Activated CD4-positive, alpha-beta T cell treated with anti-CD3 and anti-CD28 coated beads, Interleukin-2, amount 10 ng/mL, durations not matched to agents 24 days and 14 days (primary cell): ENCODE measurements at regions not wholly inside any gene's neighbourhood (a gene's known extent, or its start where the extent isn't known, plus 50 kb on each side); places are given as distances from the start of the nearest gene placed in this dataset.

Experiments
- DNase-seq: peaks from one replicate; pipeline ENCODE4 v3.0.0; 2022
- H3K27ac Mint-ChIP-seq: one replicate; pipeline ENCODE4 v1.8.0; 2022; ENCODE audit warnings: mild to moderate bottlenecking, mixed read lengths
- H3K27me3 Mint-ChIP-seq: one replicate; pipeline ENCODE4 v1.8.0; 2022; ENCODE audit warnings: mixed read lengths
- H3K36me3 Mint-ChIP-seq: one replicate; pipeline ENCODE4 v1.8.0; 2022; ENCODE audit warnings: low read depth, mild to moderate bottlenecking, mixed read lengths
- H3K4me1 Mint-ChIP-seq: one replicate; pipeline ENCODE4 v1.8.0; 2021; ENCODE audit warnings: mixed read lengths
- H3K4me3 Mint-ChIP-seq: one replicate; pipeline ENCODE4 v1.8.0; 2022; ENCODE audit warnings: mild to moderate bottlenecking, moderate library complexity, mixed read lengths
- H3K9me3 Mint-ChIP-seq: one replicate; pipeline ENCODE4 v1.8.0; 2021; ENCODE audit warnings: mixed read lengths
- intact Hi-C: fragments of 100-400 bp; cut with micrococcal nuclease; formaldehyde crosslinking; loops from one replicate; pipeline ENCODE4 v1.15.1; 2023

- intact Hi-C loops, result no loop called here
- Mint-ChIP-seq H3K4me1 (no peaks in the 10 kb centered on the region), H3K27ac (no peak overlapping the region), H3K36me3 (no peaks in the 10 kb centered on the region), H3K27me3 (no peaks in the 10 kb centered on the region), H3K4me3 (no peak overlapping the region), H3K9me3 (no peaks in the 10 kb centered on the region)
- no peak for DNase-seq
These were observed 130.9 kb downstream of the COX7C start for GRCh38 chr5:86748538-86749105.

- Mint-ChIP-seq H3K27me3 (no peaks in the 10 kb centered on the region), H3K9me3 (no peaks in the 10 kb centered on the region), H3K36me3 (no peaks in the 10 kb centered on the region), H3K27ac (no peak overlapping the region), H3K4me3 (no peak overlapping the region), H3K4me1 (no peaks in the 10 kb centered on the region)
- no peak for DNase-seq
- intact Hi-C loops, result no loop called here
These were observed 132.1 kb downstream of the COX7C start for GRCh38 chr5:86749841-86750240.

- Mint-ChIP-seq H3K27me3 (no peaks in the 10 kb centered on the region), H3K4me1 (no peaks in the 10 kb centered on the region), H3K36me3 (no peaks in the 10 kb centered on the region), H3K4me3 (no peak overlapping the region), H3K27ac (no peak overlapping the region), H3K9me3 (no peaks in the 10 kb centered on the region)
- intact Hi-C loops, result no loop called here
- no peak for DNase-seq
These were observed 139.1 kb downstream of the COX7C start for GRCh38 chr5:86756839-86757238.

- intact Hi-C loops, result no loop called here
- Mint-ChIP-seq H3K36me3 (no peaks in the 10 kb centered on the region), H3K27me3 (no peaks in the 10 kb centered on the region), H3K4me3 (no peak overlapping the region), H3K9me3 (no peaks in the 10 kb centered on the region), H3K4me1 (no peaks in the 10 kb centered on the region), H3K27ac (no peak overlapping the region)
- DNase-seq, result no peak
These were observed 140.1 kb downstream of the COX7C start for GRCh38 chr5:86757824-86758223.

GRCh38 chr5:86760661-86761060 is 142.9 kb downstream of the COX7C start:
- DNase-seq, result no peak
- intact Hi-C loops, result no loop called here
- Mint-ChIP-seq H3K9me3 (no peaks in the 10 kb centered on the region), H3K36me3 (no peaks in the 10 kb centered on the region), H3K27me3 (no peaks in the 10 kb centered on the region), H3K4me1 (no peaks in the 10 kb centered on the region), H3K4me3 (no peak overlapping the region), H3K27ac (no peak overlapping the region)

- H3K9me3 Mint-ChIP-seq, result no peaks in the 10 kb centered on the region
- DNase-seq, result no peak
- H3K4me3 Mint-ChIP-seq, result no peak overlapping the region
- intact Hi-C loops, result no loop called here
- no peaks in the 10 kb centered on the region for H3K27me3 Mint-ChIP-seq
- H3K36me3 Mint-ChIP-seq, result no peaks in the 10 kb centered on the region
- no peak overlapping the region for H3K27ac Mint-ChIP-seq
- no peaks in the 10 kb centered on the region for H3K4me1 Mint-ChIP-seq
These were observed 146.2 kb downstream of the COX7C start for GRCh38 chr5:86763929-86764328.

GRCh38 chr5:86765778-86766502 is 148.2 kb downstream of the COX7C start:
- H3K4me3 Mint-ChIP-seq, result no peak overlapping the region
- DNase-seq, result no peak
- intact Hi-C loops, result no loop called here
- H3K9me3 Mint-ChIP-seq, result no peaks in the 10 kb centered on the region
- H3K27me3 Mint-ChIP-seq, result no peaks in the 10 kb centered on the region
- H3K4me1 Mint-ChIP-seq, result no peaks in the 10 kb centered on the region
- H3K27ac Mint-ChIP-seq, result no peak overlapping the region
- H3K36me3 Mint-ChIP-seq, result no peaks in the 10 kb centered on the region

GRCh38 chr5:86768699-86769202 is 151.0 kb downstream of the COX7C start:
- no peaks in the 10 kb centered on the region for H3K27me3 Mint-ChIP-seq
- intact Hi-C loops, result no loop called here

GRCh38 chr5:86780018-86780417 is 162.3 kb downstream of the COX7C start:
- intact Hi-C loops, result no loop called here
- DNase-seq, result no peak

More at GRCh38 chr5:86768699-86769202, 151.0 kb downstream of the COX7C start:
- Mint-ChIP-seq H3K36me3 (no peaks in the 10 kb centered on the region), H3K4me1 (no peaks in the 10 kb centered on the region), H3K9me3 (peaks cover 3% of the 10 kb centered on the region), H3K27ac (no peak overlapping the region), H3K4me3 (no peak overlapping the region)
- DNase-seq, result no peak

GRCh38 chr5:86786955-86787354 is 169.2 kb downstream of the COX7C start:
- DNase-seq, result no peak
- intact Hi-C loops, result no loop called here
- Mint-ChIP-seq H3K27me3 (no peaks in the 10 kb centered on the region), H3K4me3 (no peak overlapping the region), H3K4me1 (no peaks in the 10 kb centered on the region), H3K36me3 (no peaks in the 10 kb centered on the region), H3K9me3 (no peaks in the 10 kb centered on the region), H3K27ac (no peak overlapping the region)

More at GRCh38 chr5:86780018-86780417, 162.3 kb downstream of the COX7C start:
- no peaks in the 10 kb centered on the region for H3K4me1 Mint-ChIP-seq
- H3K27me3 Mint-ChIP-seq, result no peaks in the 10 kb centered on the region
- H3K36me3 Mint-ChIP-seq, result no peaks in the 10 kb centered on the region
- H3K27ac Mint-ChIP-seq, result no peak overlapping the region
- H3K4me3 Mint-ChIP-seq, result no peak overlapping the region
- H3K9me3 Mint-ChIP-seq, result no peaks in the 10 kb centered on the region

GRCh38 chr5:86795659-86796058 is 177.9 kb downstream of the COX7C start:
- no peaks in the 10 kb centered on the region for H3K4me1 Mint-ChIP-seq
- peaks cover 3% of the 10 kb centered on the region for H3K27me3 Mint-ChIP-seq
- intact Hi-C loops, result no loop called here
- H3K4me3 Mint-ChIP-seq, result no peak overlapping the region
- H3K27ac Mint-ChIP-seq, result no peak overlapping the region
- H3K36me3 Mint-ChIP-seq, result no peaks in the 10 kb centered on the region
- no peak for DNase-seq
- H3K9me3 Mint-ChIP-seq, result no peaks in the 10 kb centered on the region

GRCh38 chr5:86797677-86798076 is 179.9 kb downstream of the COX7C start:
- Mint-ChIP-seq H3K9me3 (no peaks in the 10 kb centered on the region), H3K4me1 (no peaks in the 10 kb centered on the region), H3K36me3 (no peaks in the 10 kb centered on the region), H3K27me3 (peaks cover 3% of the 10 kb centered on the region), H3K27ac (no peak overlapping the region), H3K4me3 (no peak overlapping the region)
- intact Hi-C loops, result no loop called here
- DNase-seq, result no peak

- intact Hi-C loops, result no loop called here
- Mint-ChIP-seq H3K36me3 (no peaks in the 10 kb centered on the region), H3K4me3 (no peak overlapping the region), H3K4me1 (no peaks in the 10 kb centered on the region), H3K27me3 (no peaks in the 10 kb centered on the region), H3K9me3 (no peaks in the 10 kb centered on the region), H3K27ac (no peak overlapping the region)
- no peak for DNase-seq
These were observed 188.5 kb downstream of the COX7C start for GRCh38 chr5:86806206-86806605.

GRCh38 chr5:86807046-86808031 is 189.6 kb downstream of the COX7C start:
- intact Hi-C loops, result no loop called here
- Mint-ChIP-seq H3K4me1 (no peaks in the 10 kb centered on the region), H3K9me3 (no peaks in the 10 kb centered on the region), H3K27me3 (no peaks in the 10 kb centered on the region), H3K27ac (no peak overlapping the region), H3K36me3 (no peaks in the 10 kb centered on the region), H3K4me3 (no peak overlapping the region)
- no peak for DNase-seq
